H7 (cell line): ENCODE measurements at regions not wholly inside any gene's neighbourhood (a gene's known extent, or its start where the extent isn't known, plus 50 kb on each side); places are given as distances from the start of the nearest gene placed in this dataset.

ENCODE experiments used
- DNase-seq: peaks from one replicate; pipeline ENCODE4 v3.0.0; 2012
- H3K27me3 ChIP-seq: 2 replicates; pipeline ENCODE4 v1.6.0; 2011; ENCODE audit warnings: mild to moderate bottlenecking, low read length; ENCODE audit not compliant: control insufficient read depth, insufficient read depth
- H3K36me3 ChIP-seq: replicated peaks from 2 replicates; pipeline ENCODE4 v1.5.1; 2011; ENCODE audit warnings: low read length; ENCODE audit not compliant: control insufficient read depth, insufficient read depth
- H3K4me3 ChIP-seq: 2 replicates; pipeline ENCODE4 v1.5.1; 2011; ENCODE audit warnings: low read depth, mild to moderate bottlenecking, control low read depth, low read length, moderate library complexity; ENCODE audit not compliant: insufficient read depth

GRCh38 chr6:134378426-134378825, 60.5 kb upstream of the SGK1 start:
- no peak overlapping the region for H3K4me3 ChIP-seq
- H3K27me3 ChIP-seq: no peaks in the 10 kb centered on the region
- no peak for DNase-seq

GRCh38 chr6:134376785-134377184, 58.9 kb upstream of the SGK1 start:
- H3K4me3 ChIP-seq: no peak overlapping the region
- H3K27me3 ChIP-seq: no peaks in the 10 kb centered on the region
- DNase-seq: no peak
- H3K36me3 ChIP-seq: no peaks in the 10 kb centered on the region

More at GRCh38 chr6:134378426-134378825, 60.5 kb upstream of the SGK1 start:
- H3K36me3 ChIP-seq: no peaks in the 10 kb centered on the region

GRCh38 chr6:134375220-134375580, 57.3 kb upstream of the SGK1 start:
- Histone ChIP-seq H3K36me3 (no peaks in the 10 kb centered on the region), H3K4me3 (no peak overlapping the region), H3K27me3 (no peaks in the 10 kb centered on the region)
- DNase-seq: no peak

- Histone ChIP-seq H3K27me3 (no peaks in the 10 kb centered on the region), H3K36me3 (no peaks in the 10 kb centered on the region), H3K4me3 (no peak overlapping the region)
- DNase-seq: no peak
Measured at GRCh38 chr6:134374491-134375219, 56.7 kb upstream of the SGK1 start.

- Histone ChIP-seq H3K4me3 (no peak overlapping the region), H3K36me3 (no peaks in the 10 kb centered on the region), H3K27me3 (no peaks in the 10 kb centered on the region)
- DNase-seq: no peak
Measured at GRCh38 chr6:134373993-134374392, 56.1 kb upstream of the SGK1 start.

- Histone ChIP-seq H3K36me3 (no peaks in the 10 kb centered on the region), H3K4me3 (no peak overlapping the region), H3K27me3 (no peaks in the 10 kb centered on the region)
- no peak for DNase-seq
Measured at GRCh38 chr6:134373282-134373922, 55.5 kb upstream of the SGK1 start.

- Histone ChIP-seq H3K36me3 (no peaks in the 10 kb centered on the region), H3K4me3 (no peak overlapping the region), H3K27me3 (no peaks in the 10 kb centered on the region)
- DNase-seq: no peak
Measured at GRCh38 chr6:134372603-134373281, 54.8 kb upstream of the SGK1 start.

GRCh38 chr6:134368670-134369069, 50.8 kb upstream of the SGK1 start:
- Histone ChIP-seq H3K4me3 (no peak overlapping the region), H3K36me3 (no peaks in the 10 kb centered on the region), H3K27me3 (no peaks in the 10 kb centered on the region)
- no peak for DNase-seq
